Neuron (in vitro differentiated cells): ENCODE measurements at regions not wholly inside any gene's neighbourhood (a gene's known extent, or its start where the extent isn't known, plus 50 kb on each side); places are given as distances from the start of the nearest gene placed in this dataset.
A peak's percentile ranks its signal among the peaks of the same experiment; 100 is the strongest.
"Not testable (repeated sequence)": the region's sequence is repeated elsewhere in the genome, so short reads cannot be mapped to it uniquely, and the experiment has no call there.

Experiments used
- H2AFZ ChIP-seq: one replicate; pipeline ENCODE4 v1.6.1; 2013; ENCODE audit warnings: low read depth, mild to moderate bottlenecking, inconsistent platforms, low read length, moderate library complexity
- H3K27me3 ChIP-seq: one replicate; pipeline ENCODE4 v1.6.1; 2013; ENCODE audit warnings: low read length; ENCODE audit not compliant: insufficient read depth
- H3K36me3 ChIP-seq: one replicate; pipeline ENCODE4 v1.6.1; 2013; ENCODE audit warnings: low read length; ENCODE audit not compliant: insufficient read depth
- H3K4me1 ChIP-seq: one replicate; pipeline ENCODE4 v1.6.1; 2013; ENCODE audit warnings: low read length; ENCODE audit not compliant: insufficient read depth
- H3K4me3 ChIP-seq: 2 replicates; pipeline ENCODE4 v1.5.1; 2013; ENCODE audit warnings: mild to moderate bottlenecking, low read length, moderate library complexity
- H3K9me3 ChIP-seq: one replicate; pipeline ENCODE4 v1.6.1; 2013; ENCODE audit warnings: low read length

GRCh38 chr7:149690688-149691446, 82.5 kb downstream of the ZNF467 start:
- Histone ChIP-seq H3K36me3 (no peaks in the 10 kb centered on the region), H3K4me1 (no peaks in the 10 kb centered on the region), H3K9me3 (no peaks in the 10 kb centered on the region), H3K27me3 (peaks cover 28% of the 10 kb centered on the region), H3K4me3 (no peak overlapping the region), H2AFZ (no peak overlapping the region)

- Histone ChIP-seq H3K4me1 (no peaks in the 10 kb centered on the region), H3K4me3 (no peak overlapping the region), H3K9me3 (no peaks in the 10 kb centered on the region), H3K27me3 (peaks cover 28% of the 10 kb centered on the region), H3K36me3 (no peaks in the 10 kb centered on the region), H2AFZ (no peak overlapping the region)
Measured at GRCh38 chr7:149689291-149689721, 84.1 kb downstream of the ZNF467 start.

DNA sequence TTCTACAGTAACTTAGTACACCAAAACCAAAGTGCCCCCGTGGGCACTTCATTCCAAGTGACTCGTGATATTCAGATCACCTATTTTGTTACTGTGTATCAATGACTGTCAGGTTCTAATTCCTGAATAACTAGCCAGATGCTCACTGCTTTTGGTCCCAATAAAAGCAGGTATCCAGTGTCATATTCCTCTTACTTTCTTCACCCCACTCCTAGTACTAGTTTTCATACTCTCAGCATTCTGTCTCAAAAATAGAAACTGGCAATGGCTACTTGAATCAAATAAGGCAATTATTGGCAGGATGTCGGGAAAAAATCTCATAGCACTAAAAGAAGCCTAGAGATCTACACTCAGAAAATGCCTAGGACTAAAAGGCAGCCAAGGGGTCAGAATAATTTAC, 84.6 kb downstream of the ZNF467 start:
- H3K4me1 ChIP-seq: no peaks in the 10 kb centered on the region

GRCh38 chr7:149687820-149688219, 85.6 kb downstream of the ZNF467 start:
- H3K4me1 ChIP-seq, H3K9me3 ChIP-seq: not testable (repeated sequence)

More for the DNA sequence above, 84.6 kb downstream of the ZNF467 start:
- no peak overlapping the region for H3K4me3 ChIP-seq
- H3K9me3 ChIP-seq: no peaks in the 10 kb centered on the region
- no peak overlapping the region for H2AFZ ChIP-seq
- H3K27me3 ChIP-seq: peaks cover 28% of the 10 kb centered on the region
- no peaks in the 10 kb centered on the region for H3K36me3 ChIP-seq

DNA sequence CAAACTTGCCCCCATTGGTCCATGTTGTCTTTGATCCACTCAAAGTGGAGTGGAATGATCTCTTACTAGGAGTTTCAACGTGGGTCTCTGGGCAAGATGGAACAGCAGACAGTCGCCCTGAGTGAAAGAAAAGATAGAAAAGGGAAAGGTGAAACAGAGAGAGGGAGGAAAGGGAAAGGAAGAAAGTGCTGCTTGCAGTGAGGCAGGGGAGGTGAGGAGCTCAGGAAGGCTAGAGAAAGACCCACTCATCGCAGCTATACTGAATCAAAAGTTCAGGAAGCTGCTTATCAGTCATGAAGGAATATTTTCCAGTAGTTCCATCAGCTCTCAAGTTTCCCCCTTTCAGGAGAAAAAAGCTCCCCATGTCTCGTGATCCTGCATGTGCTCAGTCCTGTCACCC, 86.9 kb downstream of the ZNF467 start:
- Histone ChIP-seq H3K27me3 (peaks cover 18% of the 10 kb centered on the region), H3K4me3 (no peak overlapping the region), H3K4me1 (peaks cover 20% of the 10 kb centered on the region), H2AFZ (no peak overlapping the region), H3K36me3 (no peaks in the 10 kb centered on the region), H3K9me3 (no peaks in the 10 kb centered on the region)

More at GRCh38 chr7:149687820-149688219, 85.6 kb downstream of the ZNF467 start:
- not testable (repeated sequence) for H2AFZ ChIP-seq, H3K4me3 ChIP-seq, H3K36me3 ChIP-seq
- peaks cover 24% of the 10 kb centered on the region for H3K27me3 ChIP-seq

- Histone ChIP-seq H3K4me1 (peaks cover 24% of the 10 kb centered on the region), H2AFZ (no peak overlapping the region), H3K4me3 (no peak overlapping the region), H3K27me3 (peaks cover 15% of the 10 kb centered on the region), H3K9me3 (no peaks in the 10 kb centered on the region), H3K36me3 (no peaks in the 10 kb centered on the region)
Measured at GRCh38 chr7:149686011-149686410, 87.4 kb downstream of the ZNF467 start.

GRCh38 chr7:149685455-149685854, 87.9 kb downstream of the ZNF467 start:
- no peak overlapping the region for H2AFZ ChIP-seq
- peaks cover 25% of the 10 kb centered on the region for H3K4me1 ChIP-seq
- H3K4me3 ChIP-seq: no peak overlapping the region
- peaks cover 9% of the 10 kb centered on the region for H3K27me3 ChIP-seq
- no peaks in the 10 kb centered on the region for H3K9me3 ChIP-seq
- H3K36me3 ChIP-seq: no peaks in the 10 kb centered on the region

DNA sequence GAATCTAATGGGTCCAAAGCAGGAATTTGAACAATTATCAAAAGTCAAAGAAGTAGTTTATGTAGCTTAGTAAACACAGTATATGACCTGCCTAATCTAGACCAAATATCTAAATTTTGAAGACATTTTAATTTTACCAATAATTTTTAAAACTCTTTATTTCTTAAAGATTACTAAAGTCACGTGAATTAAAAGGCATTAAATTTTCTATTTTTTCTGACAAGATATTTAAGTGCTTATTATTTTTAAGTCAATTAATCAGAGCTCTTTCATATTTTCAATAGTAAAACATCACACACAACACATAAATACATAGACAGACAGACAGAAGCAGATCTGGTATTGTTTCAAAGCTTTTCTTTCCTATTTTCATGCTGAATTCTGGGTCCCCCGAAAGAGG, 89.5 kb downstream of the ZNF467 start:
- Histone ChIP-seq H3K4me3 (no peak overlapping the region), H3K4me1 (peaks cover 25% of the 10 kb centered on the region), H3K36me3 (no peaks in the 10 kb centered on the region), H3K9me3 (no peaks in the 10 kb centered on the region), H3K27me3 (no peaks in the 10 kb centered on the region), H2AFZ (no peak overlapping the region)

GRCh38 chr7:149683181-149683580, 90.2 kb downstream of the ZNF467 start:
- Histone ChIP-seq H3K27me3 (no peaks in the 10 kb centered on the region), H3K36me3 (no peaks in the 10 kb centered on the region), H2AFZ (no peak overlapping the region), H3K9me3 (no peaks in the 10 kb centered on the region), H3K4me3 (no peak overlapping the region), H3K4me1 (peaks cover 25% of the 10 kb centered on the region)

- peaks cover 25% of the 10 kb centered on the region for H3K4me1 ChIP-seq
- no peaks in the 10 kb centered on the region for H3K27me3 ChIP-seq
- no peaks in the 10 kb centered on the region for H3K9me3 ChIP-seq
- no peak overlapping the region for H3K4me3 ChIP-seq
- peak overlapping the region; percentile 69 for H2AFZ ChIP-seq
- no peaks in the 10 kb centered on the region for H3K36me3 ChIP-seq
Measured at GRCh38 chr7:149682038-149682437, 91.3 kb downstream of the ZNF467 start.

- Histone ChIP-seq H3K9me3 (no peaks in the 10 kb centered on the region), H3K27me3 (no peaks in the 10 kb centered on the region), H3K36me3 (no peaks in the 10 kb centered on the region), H2AFZ (peak overlapping the region; percentile 69), H3K4me3 (no peak overlapping the region), H3K4me1 (peaks cover 25% of the 10 kb centered on the region)
Measured at GRCh38 chr7:149681274-149681673, 92.1 kb downstream of the ZNF467 start.

DNA sequence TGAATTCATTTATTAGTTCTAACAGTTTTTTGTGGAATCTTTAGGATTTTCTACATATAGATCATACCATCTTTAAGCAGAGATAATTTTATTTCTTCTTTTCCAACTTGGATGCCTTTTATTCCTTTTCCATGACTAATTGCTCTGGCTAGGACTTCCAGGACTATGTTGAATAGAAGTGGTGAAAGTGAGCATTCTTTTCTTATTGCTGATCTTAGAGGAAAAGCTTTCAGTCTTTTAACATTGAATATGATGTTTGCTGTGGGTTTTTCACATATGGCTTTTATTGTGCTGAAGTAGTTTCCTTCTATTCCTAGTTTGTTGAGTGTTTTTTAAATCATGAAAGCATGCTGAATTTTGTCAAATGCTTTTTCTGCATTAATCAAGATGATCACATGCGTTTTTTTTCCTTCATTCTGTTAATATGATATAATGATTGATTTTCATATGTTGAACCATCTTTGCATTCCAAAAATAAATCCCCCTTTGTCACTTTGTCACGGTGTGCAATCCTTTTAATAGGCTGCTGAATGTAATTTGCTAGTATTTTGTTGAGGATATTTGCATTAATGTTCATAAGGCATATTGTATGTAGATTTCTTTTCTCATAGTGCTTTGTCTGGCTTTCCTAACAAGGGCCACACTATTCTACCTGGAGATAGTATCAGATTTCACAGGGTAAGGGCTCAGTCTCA, 92.9 kb downstream of the ZNF467 start:
- peaks cover 3% of the 10 kb centered on the region for H3K27me3 ChIP-seq
- H3K4me3 ChIP-seq: no peak overlapping the region
- no peaks in the 10 kb centered on the region for H3K36me3 ChIP-seq
- H2AFZ ChIP-seq: no peak overlapping the region
- H3K9me3 ChIP-seq: no peaks in the 10 kb centered on the region
- H3K4me1 ChIP-seq: peaks cover 25% of the 10 kb centered on the region

DNA sequence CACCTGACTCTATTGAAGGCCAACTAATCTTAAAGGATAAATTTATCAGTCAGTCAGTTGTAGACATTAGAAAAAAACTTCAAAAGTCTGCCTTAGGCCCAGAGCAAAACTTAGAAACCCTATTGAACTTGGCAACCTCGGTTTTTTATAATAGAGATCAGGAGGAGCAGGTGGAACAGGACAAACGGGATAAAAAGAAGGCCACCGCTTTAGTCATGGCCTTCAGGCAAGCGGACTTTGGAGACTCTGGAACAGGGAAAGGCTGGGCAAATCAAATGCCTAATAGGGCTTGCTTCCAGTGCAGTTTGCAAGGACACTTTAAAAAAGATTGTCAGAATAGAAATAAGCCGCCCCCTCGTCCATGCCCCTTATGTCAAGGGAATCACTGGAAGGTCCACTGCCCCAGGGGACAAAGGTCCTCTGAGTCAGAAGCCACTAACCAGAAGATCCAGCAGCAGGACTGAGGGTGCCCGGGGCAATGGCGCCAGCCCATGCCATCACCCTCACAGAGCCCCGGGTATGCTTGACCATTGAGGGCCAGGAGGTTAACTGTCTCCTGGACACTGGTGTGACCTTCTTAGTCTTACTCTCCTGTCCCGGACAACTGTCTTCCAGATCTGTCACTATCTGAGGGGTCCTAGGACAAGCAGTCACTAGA, 98.5 kb downstream of the ZNF467 start:
- not testable (repeated sequence) for H3K36me3 ChIP-seq, H3K27me3 ChIP-seq, H3K4me3 ChIP-seq, H3K4me1 ChIP-seq, H3K9me3 ChIP-seq, H2AFZ ChIP-seq
